Peyer's patch (tissue), 4 donors: ENCODE measurements at regions not wholly inside any gene's neighbourhood (a gene's known extent, or its start where the extent isn't known, plus 50 kb on each side); places are given as distances from the start of the nearest gene placed in this dataset.

ENCODE experiments used
- DNase-seq, 3 donors: peaks; one replicate each; pipeline ENCODE4 v3.0.0-alpha.2; 2017 to 2019
- H3K27ac ChIP-seq, 4 donors: fragments of 200-600 bp; sonication (generic); one replicate each; pipeline ENCODE4 v1.5.1; 2016 to 2019
- H3K27me3 ChIP-seq, 2 donors: fragments of 200-600 bp; sonication (generic); one replicate each; pipeline ENCODE4 v1.5.1; 2019
- H3K36me3 ChIP-seq, 3 donors: fragments of 200-600 bp; sonication (generic); one replicate each; pipeline ENCODE4 v1.5.1; 2016 to 2019
- H3K4me1 ChIP-seq, 4 donors: fragments of 200-600 bp; sonication (generic); one replicate each; pipeline ENCODE4 v1.5.1; 2016 to 2019
- H3K4me3 ChIP-seq, 4 donors: fragments of 200-600 bp; sonication (generic); 1 replicate in 3 of 4; 2 replicates in 1 of 4; pipeline ENCODE4 v1.5.1; 2016 to 2019; ENCODE audit warnings: mild to moderate bottlenecking in 1 of 4
- H3K9me3 ChIP-seq, 4 donors: fragments of 200-600 bp; sonication (generic); one replicate each; pipeline ENCODE4 v1.5.1; 2016 to 2019; ENCODE audit warnings: mild to moderate bottlenecking in 1 of 4
- CTCF ChIP-seq, 6 experiments: fragments of 450-650 bp in 4 of 6; fragments of 200-600 bp in 2 of 6; sonication (generic) in 1 of 6; IDR thresholded peaks; one replicate each; pipeline ENCODE4 v1.5.1; 2017 to 2019; ENCODE audit warnings: antibody characterized with exemption in 6 of 6, mild to moderate bottlenecking in 3 of 6, moderate library complexity in 1 of 6
- POLR2A ChIP-seq, 2 donors: fragments of 450-650 bp; IDR thresholded peaks; one replicate each; pipeline ENCODE4 v1.5.1; 2017; ENCODE audit warnings: antibody characterized with exemption in 2 of 2, mild to moderate bottlenecking in 2 of 2, moderate library complexity in 2 of 2

GRCh38 chr5:64015824-64016223 is 53.6 kb upstream of the HTR1A start:
- TF ChIP-seq CTCF (IDR thresholded peaks at IDR 0.05) (no peak), POLR2A (IDR thresholded peaks at IDR 0.05) (no peak)
- Histone ChIP-seq H3K4me3 (no peak overlapping the region), H3K4me1 (no peaks in the 10 kb centered on the region), H3K36me3 (no peaks in the 10 kb centered on the region), H3K27me3 (no peaks in the 10 kb centered on the region), H3K9me3 (no peaks in the 10 kb centered on the region), H3K27ac (no peak overlapping the region)
- DNase-seq = no peak
